Endodermal cell (in vitro differentiated cells): ENCODE measurements at regions not wholly inside any gene's neighbourhood (a gene's known extent, or its start where the extent isn't known, plus 50 kb on each side); places are given as distances from the start of the nearest gene placed in this dataset.

Experiments used
- DNase-seq: peaks from one replicate; pipeline ENCODE4 v3.0.0-alpha.2; 2017
- H3K27ac ChIP-seq: 2 replicates; pipeline ENCODE4 v1.5.1; 2013; ENCODE audit warnings: mild to moderate bottlenecking, low read depth, low read length, moderate library complexity
- H3K27me3 ChIP-seq: 2 replicates; pipeline ENCODE4 v1.6.1; 2013; ENCODE audit warnings: mild to moderate bottlenecking, low read length, moderate library complexity; ENCODE audit not compliant: insufficient read depth, control insufficient read depth, poor library complexity, severe bottlenecking
- H3K36me3 ChIP-seq: 2 replicates; pipeline ENCODE4 v1.7.0; 2013; ENCODE audit warnings: mild to moderate bottlenecking, low read length, moderate library complexity; ENCODE audit not compliant: control insufficient read depth, insufficient read depth
- H3K4me1 ChIP-seq: one replicate; pipeline ENCODE4 v1.7.0; 2013; ENCODE audit warnings: low read length; ENCODE audit not compliant: control insufficient read depth, insufficient read depth
- H3K4me3 ChIP-seq: 2 replicates; pipeline ENCODE4 v1.5.1; 2013; ENCODE audit warnings: mild to moderate bottlenecking, low read length, moderate library complexity
- H3K9ac ChIP-seq: 2 replicates; pipeline ENCODE4 v1.6.1; 2013; ENCODE audit warnings: mild to moderate bottlenecking, low read length, moderate library complexity; ENCODE audit not compliant: poor library complexity, severe bottlenecking; ENCODE audit errors: extremely low read depth
- H3K9me3 ChIP-seq: 2 replicates; pipeline ENCODE4 v1.6.1; 2013; ENCODE audit warnings: mild to moderate bottlenecking, low read length, moderate library complexity; ENCODE audit not compliant: control insufficient read depth
- H3K27ac Mint-ChIP-seq: 2 replicates; pipeline ENCODE4 v1.8.0; 2020; ENCODE audit warnings: mixed read lengths
- H3K27me3 Mint-ChIP-seq: 2 replicates; pipeline ENCODE4 v1.8.0; 2021; ENCODE audit warnings: mild to moderate bottlenecking, mixed read lengths; ENCODE audit not compliant: insufficient read depth
- H3K36me3 Mint-ChIP-seq: 2 replicates; pipeline ENCODE4 v1.8.0; 2020; ENCODE audit warnings: low read depth, mixed read lengths
- H3K4me1 Mint-ChIP-seq: 2 replicates; pipeline ENCODE4 v1.8.0; 2020; ENCODE audit warnings: mixed read lengths
- H3K4me3 Mint-ChIP-seq: 2 replicates; pipeline ENCODE4 v1.8.0; 2020; ENCODE audit warnings: mild to moderate bottlenecking, moderate library complexity, mixed read lengths
- H3K9me3 Mint-ChIP-seq: 2 replicates; pipeline ENCODE4 v1.8.0; 2020; ENCODE audit warnings: mild to moderate bottlenecking, mixed read lengths
- CTCF ChIP-seq: fragments of 200-600 bp; sonication (generic); conservative IDR thresholded peaks from 2 replicates; pipeline ENCODE4 v1.5.0; 2021; ENCODE audit warnings: antibody characterized with exemption, mild to moderate bottlenecking
- WGBS, 2 experiments: methylation state at CpG; one replicate each; pipeline versions ENCODE4 v1.1.5 to v1.1.7; 2013; ENCODE audit warnings: missing lambda C conversion rate in 2 of 2, mixed read lengths in 1 of 2; ENCODE audit not compliant: insufficient coverage in 1 of 2, insufficient read length in 1 of 2; 5-methylcytosine and 5-hydroxymethylcytosine counted together

- no peak overlapping the region for H3K27ac ChIP-seq
- H3K9ac ChIP-seq = no peak overlapping the region
- H3K27me3 ChIP-seq = no peaks in the 10 kb centered on the region
- Mint-ChIP-seq H3K9me3 (no peaks in the 10 kb centered on the region), H3K4me3 (no peak overlapping the region), H3K36me3 (no peaks in the 10 kb centered on the region), H3K27ac (no peak overlapping the region), H3K27me3 (no peaks in the 10 kb centered on the region), H3K4me1 (no peaks in the 10 kb centered on the region)
- TF ChIP-seq CTCF = no peak
- H3K9me3 ChIP-seq = no peaks in the 10 kb centered on the region
- H3K4me1 ChIP-seq = no peaks in the 10 kb centered on the region
- no peak for DNase-seq
- H3K4me3 ChIP-seq = no peak overlapping the region
- WGBS, 2 experiments = 89 to 100% methylated on average over 2 of the region's 2 CpGs
- no peaks in the 10 kb centered on the region for H3K36me3 ChIP-seq
Observed at GRCh38 chr9:11103525-11103924, 490.7 kb upstream of the PTPRD start.

GRCh38 chr9:11107196-11107595 lies 494.4 kb upstream of the PTPRD start:
- H3K9me3 ChIP-seq = no peaks in the 10 kb centered on the region
- no peaks in the 10 kb centered on the region for H3K4me1 ChIP-seq
- no peaks in the 10 kb centered on the region for H3K27me3 Mint-ChIP-seq
- DNase-seq = no peak
- H3K36me3 Mint-ChIP-seq = no peaks in the 10 kb centered on the region
- H3K4me1 Mint-ChIP-seq = no peaks in the 10 kb centered on the region
- H3K27ac ChIP-seq = no peak overlapping the region
- H3K9ac ChIP-seq = no peak overlapping the region
- TF ChIP-seq CTCF = no peak
- 60 to 71% methylated on average over 5 to 8 of the region's 8 CpGs for WGBS, 2 experiments
- no peak overlapping the region for H3K4me3 ChIP-seq
- H3K27me3 ChIP-seq = no peaks in the 10 kb centered on the region
- peaks cover 1% of the 10 kb centered on the region for H3K9me3 Mint-ChIP-seq
- H3K4me3 Mint-ChIP-seq = no peak overlapping the region
- no peaks in the 10 kb centered on the region for H3K36me3 ChIP-seq
- no peak overlapping the region for H3K27ac Mint-ChIP-seq

GRCh38 chr9:11128156-11128555 lies 515.4 kb upstream of the PTPRD start:
- Histone ChIP-seq H3K4me3 (no peak overlapping the region), H3K36me3 (no peaks in the 10 kb centered on the region), H3K4me1 (no peaks in the 10 kb centered on the region), H3K9me3 (no peaks in the 10 kb centered on the region), H3K9ac (no peak overlapping the region), H3K27me3 (no peaks in the 10 kb centered on the region), H3K27ac (no peak overlapping the region)
- Mint-ChIP-seq H3K36me3 (no peaks in the 10 kb centered on the region), H3K27ac (no peak overlapping the region), H3K4me3 (no peak overlapping the region), H3K9me3 (no peaks in the 10 kb centered on the region), H3K27me3 (no peaks in the 10 kb centered on the region), H3K4me1 (no peaks in the 10 kb centered on the region)
- DNase-seq = no peak
- 92% methylated on average over 3 of the region's 3 CpGs; no CpG with 5 or more reads in 1 of the 2 experiments for WGBS, 2 experiments
- TF ChIP-seq CTCF = no peak
